ENCODE measurements at regions not wholly inside any gene's neighbourhood (a gene's known extent, or its start where the extent isn't known, plus 50 kb on each side); places are given as distances from the start of the nearest gene placed in this dataset.

DNA sequence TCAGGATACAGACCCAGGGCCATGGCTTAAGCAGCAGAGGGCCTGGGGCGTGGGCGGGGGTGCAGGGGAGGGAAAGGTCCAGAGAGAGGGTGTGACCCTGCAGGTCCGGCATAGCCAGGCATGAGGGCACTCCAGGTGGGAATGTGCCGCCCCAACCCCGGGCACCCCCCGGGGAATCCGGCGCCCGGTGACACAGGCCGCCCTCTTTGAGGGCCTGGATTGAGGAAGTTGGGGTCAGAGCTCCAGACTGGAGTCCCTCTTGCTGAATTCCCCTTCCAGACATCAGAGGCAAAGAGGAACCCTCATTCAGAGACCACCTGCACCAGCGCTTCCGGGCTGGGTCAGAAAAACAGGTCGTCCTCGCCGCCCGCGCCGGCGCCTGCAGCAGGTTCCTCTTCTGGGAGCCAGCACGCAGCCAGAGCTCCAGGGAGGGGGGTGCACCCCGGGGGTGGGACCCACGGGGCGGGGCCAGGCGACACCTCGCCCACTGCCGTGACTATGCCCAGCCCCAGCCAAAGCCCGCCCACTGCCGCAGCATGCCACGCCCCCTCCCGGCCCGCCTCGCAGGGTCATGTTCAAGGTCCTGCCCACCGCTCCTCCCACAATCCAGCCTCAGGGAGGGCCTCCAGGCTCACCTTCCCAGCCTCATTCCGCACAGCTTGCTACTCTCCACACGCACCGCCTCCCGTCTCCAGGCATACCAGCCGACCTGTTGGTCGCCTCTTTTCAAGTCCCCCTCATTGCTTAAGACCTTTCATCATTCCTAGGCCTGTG lies 98.3 kb upstream of the ID2 start:
- no peak for FAIRE-seq
- no peak for DNase-seq (ENCODE audit: insufficient read length, low spot score)

DNA sequence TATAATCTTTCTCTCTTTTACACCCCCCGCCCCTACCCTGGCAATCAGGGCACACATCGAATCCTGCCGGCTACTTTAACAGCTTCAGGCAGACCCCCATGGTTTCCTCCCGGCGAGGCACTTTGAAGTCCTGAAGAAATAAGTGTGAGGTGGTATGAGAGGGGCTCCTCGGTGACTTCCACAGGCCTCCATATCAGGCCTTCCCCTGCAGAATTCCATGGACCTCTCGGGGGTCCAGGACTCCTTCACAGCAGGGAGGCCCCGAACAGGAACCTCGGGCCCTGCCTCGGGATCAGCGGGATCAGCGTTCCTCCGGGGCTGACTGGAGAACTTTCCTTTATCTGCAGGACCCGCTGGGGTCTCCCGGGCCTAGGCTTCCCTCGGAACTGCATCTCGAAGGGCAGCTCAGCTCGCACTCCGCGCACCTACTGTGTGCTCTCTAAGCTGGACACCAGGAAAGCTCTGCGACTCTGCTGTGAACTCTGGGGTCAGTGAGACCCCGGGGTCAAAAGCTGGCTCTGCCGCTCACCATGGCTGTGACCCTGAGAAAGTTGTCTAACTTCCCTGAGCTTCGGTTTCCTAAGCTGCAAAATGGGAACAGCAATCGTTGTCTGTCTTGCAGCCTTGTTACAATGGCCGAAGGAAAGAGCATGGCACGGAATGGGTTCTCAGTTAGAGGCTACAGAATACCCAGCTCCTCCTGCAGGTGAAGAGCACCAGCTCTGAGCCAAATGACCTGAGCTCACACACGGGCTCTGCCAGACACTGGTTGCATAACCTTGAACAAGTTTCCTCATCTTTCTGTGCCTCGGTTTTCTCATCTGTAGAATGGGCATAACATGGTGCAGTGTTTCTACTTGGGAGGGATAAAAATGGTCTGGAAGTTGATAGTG lies 97.4 kb upstream of the ID2 start:
- no peak for FAIRE-seq
- DNase-seq (ENCODE audit: insufficient read length, low spot score): no peak

DNA sequence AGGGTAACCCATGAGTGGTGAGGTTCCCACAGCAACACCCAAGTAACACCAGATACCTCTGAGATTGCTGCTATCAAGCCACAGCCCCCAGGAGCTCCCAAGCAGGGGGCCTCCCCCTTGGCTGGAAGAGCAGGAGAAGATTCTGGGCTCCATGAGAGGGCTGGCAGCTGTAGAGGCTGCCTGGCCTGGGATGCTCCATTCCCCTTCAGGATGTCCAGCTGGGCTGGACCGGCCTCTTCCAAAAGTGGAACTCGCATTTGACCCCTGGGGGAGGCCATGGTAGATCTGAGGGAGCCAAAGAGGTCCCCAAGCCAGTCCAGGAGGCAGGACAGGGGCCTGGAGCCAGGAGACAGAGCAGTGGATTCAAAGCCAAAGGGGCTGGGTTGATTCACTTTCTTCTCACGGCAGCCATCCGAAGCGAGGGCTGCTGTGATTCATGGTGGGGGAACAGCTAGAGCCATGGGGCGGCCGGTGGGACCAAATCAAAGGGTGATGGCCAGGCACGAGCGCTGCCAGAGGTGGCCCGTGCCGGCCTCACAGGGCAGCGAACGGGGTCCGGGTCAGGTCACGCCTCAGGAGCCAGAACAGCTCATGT lies 95.3 kb upstream of the ID2 start:
- DNase-seq (ENCODE audit: insufficient read length, low spot score): no peak
- FAIRE-seq: no peak

DNA sequence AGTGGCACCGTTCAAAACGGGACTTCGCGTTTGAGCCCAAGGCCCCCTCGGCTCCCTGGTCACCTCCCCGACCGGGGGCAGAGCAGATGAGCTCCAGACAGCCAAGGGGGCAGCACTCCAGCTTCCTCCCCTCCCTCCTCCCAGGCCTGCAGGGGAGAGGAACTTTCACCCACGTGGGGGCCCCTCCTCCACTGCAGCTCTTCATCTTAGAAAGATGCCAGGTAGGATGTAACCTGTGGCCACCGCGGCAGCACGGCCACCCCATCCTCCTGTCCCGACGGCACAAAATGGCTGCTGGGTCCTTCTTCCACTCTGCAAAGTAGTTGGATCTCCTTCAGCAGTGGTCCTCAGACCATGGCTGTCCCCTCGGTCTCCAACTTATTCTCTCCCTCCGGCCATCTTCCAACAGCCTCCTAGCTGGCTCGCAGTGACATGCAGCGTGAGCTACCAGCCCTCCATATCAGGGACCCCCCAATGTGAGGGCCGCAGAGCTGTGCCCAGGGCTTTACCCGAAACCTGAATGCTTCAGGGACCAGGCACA lies 94.5 kb upstream of the ID2 start:
- FAIRE-seq: no peak
- no peak for DNase-seq (ENCODE audit: insufficient read length, low spot score)

DNA sequence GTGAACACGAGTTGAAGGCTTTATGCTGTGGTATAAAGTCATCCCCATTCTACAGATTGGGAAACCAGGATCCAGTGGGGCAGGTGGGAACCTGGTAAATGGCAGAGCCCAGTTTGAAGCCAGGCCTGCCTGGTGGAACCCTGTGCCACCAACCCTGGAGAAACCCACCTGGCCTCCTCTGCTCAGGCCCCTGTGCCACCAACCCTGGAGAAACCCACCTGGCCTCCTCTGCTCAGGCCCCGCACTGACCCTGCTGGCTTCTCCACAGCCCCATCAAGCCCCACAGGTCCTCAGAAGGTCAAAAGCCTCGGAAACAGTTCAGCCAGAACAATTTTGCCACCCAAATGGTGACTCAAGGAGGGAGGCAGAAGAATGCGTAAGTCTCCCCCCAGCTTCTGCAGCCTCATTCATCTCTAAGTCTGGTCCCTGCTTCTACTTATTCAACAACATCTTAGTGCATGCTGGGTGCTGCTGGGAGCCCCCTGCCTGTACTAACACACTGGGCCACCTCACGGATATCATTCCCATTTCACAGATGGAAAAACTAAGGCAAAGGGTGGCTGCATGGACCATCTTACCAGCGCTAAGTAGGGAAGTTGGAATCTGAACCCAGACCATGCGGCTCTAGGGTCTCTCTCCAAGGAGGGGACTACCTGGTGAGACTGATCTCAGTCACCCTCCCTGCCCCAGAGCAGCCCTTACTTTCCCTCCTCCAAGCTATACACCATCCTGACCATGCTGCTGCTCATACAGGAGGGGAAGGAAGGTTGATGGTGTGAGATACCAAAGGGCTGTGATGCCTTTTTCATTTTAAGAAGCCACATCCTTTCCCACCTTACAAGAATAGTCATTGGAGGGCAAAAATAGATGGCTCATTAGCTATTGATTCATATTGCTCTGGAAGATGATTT lies 93.7 kb upstream of the ID2 start:
- FAIRE-seq (no peak), DNase-seq (ENCODE audit: insufficient read length, low spot score) (no peak)

DNA sequence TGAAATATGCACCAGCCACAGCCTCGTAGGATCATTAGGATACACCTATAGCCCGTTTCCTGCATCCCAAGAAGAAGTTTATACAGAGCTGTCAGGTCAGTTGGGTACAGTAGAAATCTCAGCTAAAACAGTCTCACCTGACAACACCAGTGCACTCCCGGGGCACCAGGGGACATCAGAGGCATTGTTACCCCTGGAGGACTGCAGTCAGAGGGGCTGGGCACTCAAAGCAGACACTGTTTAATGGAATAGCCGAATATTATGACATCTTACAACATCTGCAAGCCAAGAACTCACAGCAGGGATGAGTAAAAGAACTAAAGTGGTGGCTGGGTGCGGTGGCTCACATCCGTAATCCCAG lies 93.0 kb upstream of the ID2 start:
- DNase-seq (ENCODE audit: insufficient read length, low spot score) (no peak), FAIRE-seq (no peak)

DNA sequence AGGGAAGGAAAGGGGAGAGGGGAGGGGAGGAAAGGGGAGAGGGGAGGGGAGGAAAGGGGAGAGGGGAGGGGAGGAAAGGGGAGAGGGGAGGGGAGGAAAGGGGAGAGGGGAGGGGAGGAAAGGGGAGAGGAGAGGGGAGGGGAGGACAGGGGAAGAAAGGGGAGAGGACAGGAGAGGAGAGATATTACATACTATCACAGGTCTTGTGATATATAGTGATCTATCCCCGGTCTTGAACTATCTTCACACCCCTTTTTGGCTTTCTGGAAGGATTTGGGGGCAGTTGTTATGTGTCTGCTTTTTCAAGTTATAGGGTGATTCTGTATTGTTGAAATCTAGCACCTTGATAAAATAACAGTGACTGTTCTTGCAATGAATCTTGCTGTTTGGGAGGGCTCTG lies 92.1 kb upstream of the ID2 start:
- FAIRE-seq (no peak), DNase-seq (ENCODE audit: insufficient read length, low spot score) (no peak)

DNA sequence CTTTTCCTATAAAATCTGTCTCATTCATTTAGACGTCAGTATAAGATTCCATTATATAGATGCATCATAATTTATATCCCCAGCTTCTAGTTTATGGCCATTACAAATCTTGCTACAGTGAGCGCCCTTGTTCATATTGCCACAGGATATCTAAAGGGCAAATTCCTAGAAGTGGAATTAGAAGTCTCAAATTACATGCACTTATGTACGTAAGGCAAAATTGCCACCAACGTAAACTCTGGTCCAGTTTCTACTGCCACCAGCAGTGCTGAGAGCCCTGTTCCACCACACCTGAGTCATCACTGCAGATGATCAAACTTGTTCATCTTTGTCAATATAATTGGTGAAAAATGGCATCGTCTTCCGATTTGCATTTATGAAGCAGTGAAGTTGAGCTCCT lies 90.9 kb upstream of the ID2 start:
- DNase-seq (ENCODE audit: insufficient read length, low spot score): no peak
- no peak for FAIRE-seq

DNA sequence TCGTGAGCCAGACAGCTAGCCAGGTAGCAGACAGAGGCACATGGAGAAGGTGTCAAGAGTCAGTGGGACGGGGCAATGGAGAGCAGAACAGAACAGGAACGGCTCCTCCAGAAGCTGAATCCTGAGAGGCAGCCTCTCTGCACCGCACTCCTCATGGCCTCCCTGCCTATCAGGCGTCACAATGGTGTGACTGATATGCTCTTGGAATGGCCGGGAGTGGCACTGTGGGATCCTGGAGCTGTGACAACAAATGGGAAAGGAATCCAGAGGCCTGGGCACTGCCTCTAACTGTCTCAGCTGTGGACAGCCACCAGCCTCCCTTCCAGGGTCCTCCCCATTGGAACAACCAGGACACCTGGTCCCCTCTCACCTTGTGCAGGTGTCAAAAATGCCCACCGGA lies 89.1 kb upstream of the ID2 start:
- no peak for DNase-seq (ENCODE audit: insufficient read length, low spot score)
- FAIRE-seq: no peak

DNA sequence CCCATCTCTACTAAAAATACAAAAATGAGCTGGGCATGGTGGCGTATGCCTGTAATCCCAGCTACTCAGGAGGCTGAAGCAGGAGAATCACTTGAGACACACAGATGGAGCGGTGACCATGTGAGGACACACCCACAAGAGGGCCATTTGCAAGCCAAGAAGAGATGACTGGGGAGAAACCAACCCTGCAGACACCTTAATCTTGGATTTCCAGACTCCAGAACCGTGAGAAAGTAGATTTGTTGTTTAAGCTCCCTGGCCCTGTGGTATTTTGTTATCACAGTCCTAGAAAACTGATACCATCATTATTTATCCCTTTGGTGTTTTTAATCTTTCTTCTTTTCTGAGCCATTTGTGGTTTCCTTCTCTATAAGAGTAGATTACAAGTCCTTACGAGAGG lies 88.6 kb upstream of the ID2 start:
- DNase-seq (ENCODE audit: insufficient read length, low spot score): no peak
- FAIRE-seq: no peak

DNA sequence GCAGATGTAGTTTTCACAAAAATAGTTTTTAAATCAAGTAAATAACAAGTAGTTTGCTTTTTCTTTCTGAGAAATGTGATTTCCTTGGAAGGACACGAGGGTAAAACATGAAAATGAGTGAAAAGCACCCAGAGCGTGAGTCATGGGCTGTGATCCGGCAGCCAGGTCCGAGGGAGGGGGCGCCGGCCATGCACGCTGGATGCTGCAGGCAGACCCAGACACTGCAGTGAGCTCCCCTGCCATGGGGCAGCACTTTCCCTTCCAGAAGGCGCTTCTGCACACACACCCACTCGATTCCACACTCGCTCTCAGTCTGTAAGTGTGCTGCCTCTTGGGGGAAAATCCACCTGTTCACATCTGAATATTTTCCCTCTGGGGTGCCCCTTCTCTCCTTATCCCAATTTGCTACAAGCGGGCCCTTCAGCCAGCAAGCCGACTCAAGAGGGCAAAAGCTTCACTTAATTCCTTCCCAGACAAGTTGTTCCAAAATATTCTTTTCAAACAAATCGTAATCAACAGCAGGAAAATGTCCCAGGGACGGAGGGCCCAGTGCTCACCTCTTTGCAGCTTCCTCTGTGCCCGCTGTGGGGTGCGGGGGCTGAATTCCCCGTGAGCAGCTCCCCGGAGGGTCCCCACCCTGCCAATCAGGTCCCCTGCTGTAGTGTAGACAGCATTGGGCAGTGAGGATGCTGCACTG lies 87.0 kb upstream of the ID2 start:
- no peak for DNase-seq (ENCODE audit: insufficient read length, low spot score)

DNA sequence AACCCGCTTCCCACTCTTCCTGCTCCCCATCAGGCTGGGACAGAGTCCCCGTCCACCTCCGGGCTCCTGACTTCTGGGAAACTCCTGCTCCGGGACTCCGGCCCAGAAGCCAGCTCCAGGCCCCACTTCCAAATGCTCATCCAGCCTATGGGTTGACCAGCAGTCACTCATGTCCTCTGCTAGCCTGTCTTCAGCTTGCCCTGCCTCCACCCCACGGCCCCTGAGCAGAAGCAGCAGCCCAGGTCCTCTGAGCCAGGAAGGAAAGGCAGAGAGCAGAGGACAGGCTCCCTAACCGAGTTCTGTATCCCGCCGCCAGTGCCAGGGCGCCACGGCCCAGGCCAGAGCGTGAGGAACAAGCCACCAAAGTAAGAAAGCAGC lies 86.4 kb upstream of the ID2 start:
- DNase-seq (ENCODE audit: insufficient read length, low spot score): no peak
- FAIRE-seq: no peak

More for the DNA sequence above, 87.0 kb upstream of the ID2 start:
- no peak for FAIRE-seq

DNA sequence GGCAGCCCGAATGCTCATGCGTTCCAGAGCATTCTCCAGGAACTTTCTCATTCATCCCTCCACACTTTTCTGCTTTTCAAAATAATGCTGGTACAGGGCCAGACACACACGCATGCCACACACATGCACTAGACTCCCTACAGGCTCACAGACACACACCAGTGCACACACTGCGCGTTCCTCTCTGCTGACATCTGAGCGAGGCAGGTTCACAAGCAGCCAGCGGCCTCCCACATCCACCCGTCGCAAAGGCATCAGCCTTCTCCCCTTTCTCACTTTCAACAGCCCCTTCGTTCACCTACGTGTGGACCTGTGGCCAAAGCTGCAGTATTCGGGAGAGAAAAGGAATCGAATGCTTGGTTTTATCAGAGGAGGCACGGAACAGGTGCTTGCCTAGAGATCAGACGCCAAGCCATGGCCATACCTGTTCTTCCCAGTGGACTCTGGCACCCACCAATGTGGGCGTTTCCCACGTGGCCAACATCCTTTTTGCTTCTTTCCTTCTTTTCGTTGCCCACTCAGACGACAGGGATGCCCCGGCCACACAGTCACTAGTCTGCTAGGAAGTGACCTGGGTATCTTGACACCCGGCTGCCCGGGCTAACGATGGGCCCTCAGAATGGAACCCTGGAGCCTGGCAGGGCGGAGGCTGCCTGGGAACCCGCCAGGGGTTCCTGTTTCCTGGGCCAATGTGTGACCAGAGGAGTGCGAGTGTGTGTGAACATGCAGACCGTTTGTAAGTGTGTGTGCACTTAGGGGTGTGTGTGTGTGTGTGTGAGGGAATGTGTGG lies 85.8 kb upstream of the ID2 start:
- FAIRE-seq: no peak
- DNase-seq (ENCODE audit: insufficient read length, low spot score): no peak

DNA sequence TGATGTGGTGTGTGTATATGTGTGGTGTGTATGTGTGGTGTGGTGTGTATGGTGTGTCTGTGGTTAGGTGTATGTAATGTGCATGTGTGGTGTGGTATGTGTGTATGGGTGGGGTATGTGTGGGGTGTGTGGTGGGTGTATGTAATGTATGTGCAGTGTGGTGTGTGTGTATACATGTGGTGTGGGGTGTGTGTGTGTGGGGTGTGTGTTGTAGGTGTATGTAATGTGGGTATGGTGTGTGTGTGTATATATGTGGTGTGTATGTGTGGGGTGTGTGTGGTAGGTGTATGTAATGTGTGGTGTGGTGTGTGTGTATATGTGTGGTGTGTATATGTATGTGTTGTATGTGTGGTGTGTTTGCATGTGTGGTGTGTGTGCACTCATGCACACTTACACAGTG lies 84.8 kb upstream of the ID2 start:
- FAIRE-seq: peak; percentile 98

DNA sequence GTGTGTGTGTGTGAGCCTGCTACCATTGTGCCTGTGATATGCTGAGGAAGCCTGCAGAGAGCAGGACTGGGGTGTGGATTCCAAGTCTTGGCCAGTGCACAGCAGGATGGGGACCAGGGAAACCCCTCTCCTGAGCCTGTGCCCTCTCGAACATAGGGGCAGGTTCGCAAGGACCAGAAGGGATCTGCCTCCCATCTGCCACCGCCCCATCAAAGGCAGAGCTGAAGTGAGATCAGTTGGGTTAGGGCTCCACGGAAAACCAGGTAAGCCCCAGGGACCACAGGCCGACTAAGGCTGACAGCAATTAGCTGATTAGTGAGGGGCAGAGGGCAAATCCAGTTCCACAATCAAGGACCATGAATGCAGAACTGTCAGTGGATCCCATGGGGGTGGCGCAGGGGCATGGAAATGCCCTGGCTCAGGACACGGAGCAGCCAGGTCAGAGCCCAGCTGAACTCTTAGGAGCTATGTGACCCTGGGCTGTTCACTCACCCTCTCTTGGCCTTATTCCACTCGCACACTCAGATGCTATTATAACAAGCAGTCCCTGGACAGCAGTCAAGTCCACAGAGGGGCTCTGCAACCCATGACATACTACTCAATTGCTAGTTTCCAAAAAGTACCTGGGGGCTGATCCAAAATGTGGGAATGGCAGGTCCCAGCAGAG lies 84.2 kb upstream of the ID2 start:
- FAIRE-seq (no peak), DNase-seq (ENCODE audit: insufficient read length, low spot score) (no peak)

More for the DNA sequence above, 84.8 kb upstream of the ID2 start:
- no peak for DNase-seq (ENCODE audit: insufficient read length, low spot score)

DNA sequence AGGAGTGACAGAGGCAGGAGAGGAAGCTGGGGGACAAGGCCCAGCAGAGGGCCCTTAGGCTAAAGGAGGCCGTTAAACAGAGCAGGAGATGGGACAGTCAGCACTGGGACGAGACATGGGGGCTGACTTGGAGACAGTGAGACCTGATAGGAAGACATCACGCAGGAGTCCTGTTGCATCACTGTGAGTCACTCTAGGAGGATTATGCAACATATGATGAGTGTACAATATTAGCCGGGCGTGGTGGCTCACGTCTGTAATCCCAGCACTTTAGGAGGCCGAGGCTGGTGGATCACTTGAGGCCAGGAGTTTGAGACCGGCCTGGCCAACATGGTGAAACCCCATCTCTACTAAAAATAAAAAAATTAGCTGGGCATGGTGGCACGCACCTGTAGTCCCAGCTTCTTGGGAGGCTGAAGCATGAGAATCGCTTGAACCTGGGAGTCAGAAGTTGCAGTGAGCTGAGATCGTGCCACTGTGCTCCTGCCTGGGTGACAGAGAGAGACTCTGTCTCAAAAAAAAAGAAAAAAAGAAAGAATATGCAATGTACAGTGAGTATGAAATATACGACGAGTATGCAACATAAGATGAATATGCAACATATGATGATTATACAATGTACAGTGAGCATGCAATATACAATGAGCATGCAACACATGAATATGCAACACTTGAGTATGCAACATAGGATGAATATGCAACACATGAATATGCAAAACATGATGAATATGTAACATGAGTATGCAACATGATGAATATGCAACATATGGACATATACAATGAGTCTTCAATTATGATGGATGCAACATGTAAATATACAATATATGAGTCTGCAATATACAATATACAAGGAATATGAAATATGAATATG lies 83.3 kb upstream of the ID2 start:
- DNase-seq (ENCODE audit: insufficient read length, low spot score): peak; percentile 92
- FAIRE-seq: peak; percentile 64

DNA sequence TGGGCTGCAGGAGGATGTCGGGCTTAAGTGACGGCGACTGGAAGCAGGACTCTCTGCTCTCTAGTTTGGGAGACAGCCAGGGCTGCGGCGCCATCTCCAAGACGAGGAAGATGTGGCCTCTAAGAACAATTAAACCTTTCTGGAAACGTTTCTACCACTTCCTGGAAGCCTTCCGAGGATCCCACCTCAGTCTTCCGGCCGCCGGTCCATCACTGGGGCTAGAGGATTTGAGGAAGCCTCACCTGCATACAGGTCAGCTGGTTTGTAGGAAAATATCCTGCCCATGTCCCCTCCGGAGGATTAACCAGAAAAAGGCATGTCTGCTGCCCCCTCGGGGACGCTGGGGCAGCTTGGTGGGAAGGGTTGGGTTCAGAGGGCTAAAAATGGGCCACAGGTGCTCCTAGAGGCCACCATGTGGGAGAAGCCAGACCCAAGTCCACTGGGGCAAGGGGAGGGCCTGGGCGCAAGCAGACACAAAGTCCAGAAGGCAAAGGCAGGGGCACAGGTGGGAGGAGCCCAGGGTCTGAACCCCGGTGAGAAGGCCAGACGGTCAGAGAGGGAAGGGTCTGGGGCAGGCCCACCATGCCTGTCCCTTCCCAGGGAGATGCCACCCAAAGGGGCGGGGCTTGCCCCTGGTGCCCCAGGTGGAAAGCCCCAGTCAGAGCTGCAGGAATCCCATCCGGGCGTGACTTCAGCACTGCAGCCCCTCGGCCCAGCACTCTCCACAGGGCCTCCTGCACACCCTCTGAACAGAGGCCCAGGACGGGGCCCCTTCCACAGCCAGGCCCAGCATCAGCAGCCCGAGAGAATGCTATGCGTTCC lies 82.2 kb upstream of the ID2 start:
- no peak for DNase-seq (ENCODE audit: insufficient read length, low spot score)
- FAIRE-seq: no peak
